Medulla oblongata (tissue), 1 donor: ENCODE measurements at regions not wholly inside any gene's neighbourhood (a gene's known extent, or its start where the extent isn't known, plus 50 kb on each side); places are given as distances from the start of the nearest gene placed in this dataset.

Experiments
- DNase-seq: peaks from one replicate; pipeline ENCODE4 v3.0.0-alpha.2; 2015; ENCODE audit errors: extremely low spot score

- DNase-seq: no peak
Measured at GRCh38 chr5:142434322-142434612, 109.4 kb upstream of the SPRY4 start.

GRCh38 chr5:142433526-142434321, 108.9 kb upstream of the SPRY4 start:
- DNase-seq: no peak

GRCh38 chr5:142432961-142433360, 108.1 kb upstream of the SPRY4 start:
- no peak for DNase-seq

GRCh38 chr5:142432369-142432863, 107.6 kb upstream of the SPRY4 start:
- DNase-seq: no peak

- DNase-seq: no peak
Measured at GRCh38 chr5:142428773-142429473, 104.1 kb upstream of the SPRY4 start.

- DNase-seq: no peak
Measured at GRCh38 chr5:142428036-142428772, 103.4 kb upstream of the SPRY4 start.

GRCh38 chr5:142427529-142427928, 102.7 kb upstream of the SPRY4 start:
- DNase-seq: no peak

- DNase-seq: no peak
Measured at GRCh38 chr5:142427015-142427364, 102.2 kb upstream of the SPRY4 start.

- no peak for DNase-seq
Measured at GRCh38 chr5:142426129-142427014, 101.6 kb upstream of the SPRY4 start.

GRCh38 chr5:142425286-142426065, 100.7 kb upstream of the SPRY4 start:
- no peak for DNase-seq

- DNase-seq: no peak
Measured at GRCh38 chr5:142422429-142422828, 97.6 kb upstream of the SPRY4 start.

GRCh38 chr5:142421621-142422397, 97.0 kb upstream of the SPRY4 start:
- DNase-seq: no peak

GRCh38 chr5:142421228-142421617, 96.4 kb upstream of the SPRY4 start:
- DNase-seq: no peak

GRCh38 chr5:142420561-142421227, 95.9 kb upstream of the SPRY4 start:
- no peak for DNase-seq

- DNase-seq: no peak
Measured at GRCh38 chr5:142412581-142412980, 87.8 kb upstream of the SPRY4 start.

GRCh38 chr5:142411656-142412425, 87.0 kb upstream of the SPRY4 start:
- DNase-seq: no peak

- DNase-seq: no peak
Measured at GRCh38 chr5:142411103-142411502, 86.3 kb upstream of the SPRY4 start.

- no peak for DNase-seq
Measured at GRCh38 chr5:142408981-142409481, 84.2 kb upstream of the SPRY4 start.

GRCh38 chr5:142408536-142408935, 83.7 kb upstream of the SPRY4 start:
- no peak for DNase-seq
